NCI-H2081 (cell line): ENCODE measurements at regions not wholly inside any gene's neighbourhood (a gene's known extent, or its start where the extent isn't known, plus 50 kb on each side); places are given as distances from the start of the nearest gene placed in this dataset.
A peak's percentile ranks its signal among the peaks of the same experiment; 100 is the strongest.

Source experiments
- DNase-seq, 2 experiments: peaks; one replicate each; lab custom pipeline; 2025; lab: John Stamatoyannopoulos, UW

GRCh38 chr15:69505956-69506556 is 53.4 kb downstream of the RPLP1 start:
- DNase-seq, result no peak

DNA sequence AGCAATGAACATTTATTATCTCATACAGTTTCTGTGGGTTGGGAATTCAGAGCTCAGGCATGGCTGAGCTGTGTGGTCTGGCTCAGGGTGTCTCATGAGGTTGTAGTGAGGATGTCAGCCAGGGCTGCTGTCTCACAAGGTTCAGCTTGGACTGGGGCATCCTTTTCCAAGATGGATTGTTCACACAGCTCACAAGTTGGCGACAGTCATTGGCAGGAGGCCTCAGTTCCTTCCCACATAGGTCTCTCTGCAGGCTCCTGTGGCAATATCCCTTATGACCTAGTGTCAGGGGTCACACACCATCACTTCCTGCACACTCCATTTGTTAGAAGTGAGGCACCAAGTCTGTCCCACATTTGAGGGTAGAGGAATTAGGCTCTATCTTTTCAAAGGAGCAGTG is 56.0 kb downstream of the RPLP1 start:
- no peak for DNase-seq

- DNase-seq, result no peak
Measured at GRCh38 chr15:69509131-69509530, 56.5 kb downstream of the RPLP1 start.

DNA sequence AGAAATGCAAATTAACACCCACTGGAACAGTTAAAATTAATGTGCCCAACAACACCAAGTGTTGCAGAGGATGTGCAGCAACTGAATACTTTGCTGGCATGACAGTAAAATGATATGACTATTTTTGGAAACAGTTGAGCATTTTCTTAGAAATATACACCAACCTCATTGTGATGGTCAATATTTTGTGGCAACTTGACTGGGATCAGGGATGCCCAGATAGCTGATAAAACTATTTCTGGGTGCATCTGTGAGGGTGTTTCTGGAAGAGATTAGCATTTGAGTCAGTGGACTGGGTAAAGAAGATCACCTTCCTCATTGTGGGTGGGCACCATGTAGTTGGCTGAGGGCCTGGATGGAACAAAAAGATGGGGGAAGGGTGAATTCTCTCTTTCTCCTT is 57.9 kb downstream of the RPLP1 start:
- DNase-seq, result no peak

GRCh38 chr15:69511015-69511414 is 58.4 kb downstream of the RPLP1 start:
- no peak for DNase-seq

DNA sequence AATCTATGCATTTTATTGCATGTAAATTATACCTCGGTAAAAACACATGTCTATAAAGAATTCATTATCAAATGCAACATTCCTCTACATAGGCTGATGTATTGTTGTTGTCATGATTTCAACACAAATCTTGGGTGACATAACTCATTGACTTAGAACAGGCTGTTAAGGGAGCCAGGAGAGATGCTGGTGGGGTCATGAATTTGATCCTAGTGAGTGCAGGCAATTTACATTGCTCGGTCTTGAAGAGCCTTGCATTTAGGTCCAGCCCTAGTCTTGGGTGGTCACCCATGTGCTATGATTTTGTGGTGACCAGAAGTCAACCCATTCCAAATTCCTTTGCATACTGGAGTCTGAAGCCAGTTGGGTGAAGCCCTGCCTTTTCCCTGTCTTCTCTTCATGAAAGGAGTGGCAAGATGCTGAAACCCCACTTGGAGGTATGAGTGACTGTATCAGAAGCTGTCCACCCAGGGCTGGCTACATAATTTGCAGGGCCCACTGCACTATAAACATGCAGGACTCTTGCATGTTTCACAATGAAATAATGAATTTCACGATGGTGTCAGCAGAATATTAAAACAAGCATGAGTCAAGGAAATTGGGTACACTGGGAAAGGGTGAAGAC is 59.2 kb downstream of the RPLP1 start:
- no peak for DNase-seq

GRCh38 chr15:69513450-69513960 is 60.9 kb downstream of the RPLP1 start:
- no peak for DNase-seq

GRCh38 chr15:69513986-69514385 is 61.4 kb downstream of the RPLP1 start:
- DNase-seq, result no peak

GRCh38 chr15:69515508-69515907 is 62.9 kb downstream of the RPLP1 start:
- DNase-seq, result no peak

DNA sequence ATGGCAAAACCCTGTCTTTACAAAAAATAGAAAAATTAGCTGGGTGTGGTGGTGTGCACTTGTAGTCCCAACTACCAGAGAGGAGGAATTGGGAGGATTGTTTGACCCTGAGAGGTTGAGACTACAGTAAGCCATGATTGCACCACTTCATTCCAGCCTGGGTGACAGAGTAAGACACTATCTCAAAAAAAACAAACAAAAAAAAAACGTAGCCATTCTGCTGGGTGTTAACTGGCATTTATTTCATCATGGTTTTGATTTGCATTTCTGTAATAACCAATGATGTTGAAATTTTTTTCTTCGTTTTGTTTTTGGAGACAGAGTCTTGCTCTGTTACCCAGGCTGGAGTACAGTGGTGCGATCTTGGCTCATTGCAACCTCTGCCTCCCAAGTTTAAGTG is 63.3 kb downstream of the RPLP1 start:
- DNase-seq, result no peak

DNA sequence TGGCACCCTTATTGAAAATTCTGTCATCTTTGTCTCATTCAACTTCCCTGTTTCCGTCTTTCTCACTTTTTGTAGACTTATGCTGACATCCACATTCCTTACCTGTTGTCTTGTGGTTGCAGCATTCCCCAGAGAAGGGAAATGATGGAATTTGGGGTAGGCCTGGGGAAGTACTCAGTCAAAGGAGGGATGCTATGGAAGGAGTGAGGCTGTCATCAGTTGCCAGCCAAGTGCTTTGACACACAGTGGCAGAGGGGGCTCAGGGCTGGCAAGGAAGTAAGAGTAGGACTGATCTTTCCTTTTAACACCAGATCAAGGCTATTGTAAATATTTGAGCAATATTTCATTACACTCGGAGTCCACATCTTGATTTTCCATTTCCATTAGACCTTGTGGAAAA is 64.4 kb downstream of the RPLP1 start:
- no peak for DNase-seq

DNA sequence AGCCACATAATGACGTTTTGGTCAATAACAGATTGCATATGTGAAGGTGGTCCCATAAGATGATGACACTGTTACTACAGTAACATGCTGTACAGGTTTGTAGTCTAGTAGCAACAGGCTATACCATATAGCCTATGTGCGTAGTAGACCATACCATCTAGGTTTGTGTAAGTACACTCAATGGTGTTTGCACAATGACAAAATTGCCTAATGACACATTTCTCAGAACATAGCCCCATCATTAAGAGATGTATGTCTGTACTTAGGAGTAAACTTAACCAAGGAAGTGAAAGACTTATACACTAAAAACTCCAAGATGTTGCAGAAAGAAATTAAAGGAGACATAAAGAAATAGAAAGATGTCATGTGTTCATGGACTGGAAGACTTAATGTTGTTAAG is 66.2 kb downstream of the RPLP1 start:
- no peak for DNase-seq

DNA sequence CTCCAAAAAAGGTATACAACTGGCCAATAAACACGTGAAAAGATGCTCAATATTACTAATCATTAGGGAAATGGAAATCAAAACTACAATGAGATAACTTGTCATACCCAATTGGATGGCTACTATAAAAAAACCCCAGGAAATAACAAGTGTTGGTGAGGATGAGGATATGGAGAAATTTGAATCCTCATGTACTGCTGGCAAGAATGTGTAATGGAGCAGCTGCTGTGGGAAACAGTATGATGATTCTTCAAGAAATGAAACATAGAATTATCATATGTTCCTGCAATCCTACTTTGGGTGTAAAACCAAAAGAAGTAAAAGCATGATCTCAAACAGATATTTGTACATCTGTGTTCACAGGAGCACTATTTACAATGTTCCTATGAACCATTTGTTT is 67.4 kb downstream of the RPLP1 start:
- no peak for DNase-seq

- DNase-seq, result no peak
Measured at GRCh38 chr15:69522361-69522760, 69.7 kb downstream of the RPLP1 start.

DNA sequence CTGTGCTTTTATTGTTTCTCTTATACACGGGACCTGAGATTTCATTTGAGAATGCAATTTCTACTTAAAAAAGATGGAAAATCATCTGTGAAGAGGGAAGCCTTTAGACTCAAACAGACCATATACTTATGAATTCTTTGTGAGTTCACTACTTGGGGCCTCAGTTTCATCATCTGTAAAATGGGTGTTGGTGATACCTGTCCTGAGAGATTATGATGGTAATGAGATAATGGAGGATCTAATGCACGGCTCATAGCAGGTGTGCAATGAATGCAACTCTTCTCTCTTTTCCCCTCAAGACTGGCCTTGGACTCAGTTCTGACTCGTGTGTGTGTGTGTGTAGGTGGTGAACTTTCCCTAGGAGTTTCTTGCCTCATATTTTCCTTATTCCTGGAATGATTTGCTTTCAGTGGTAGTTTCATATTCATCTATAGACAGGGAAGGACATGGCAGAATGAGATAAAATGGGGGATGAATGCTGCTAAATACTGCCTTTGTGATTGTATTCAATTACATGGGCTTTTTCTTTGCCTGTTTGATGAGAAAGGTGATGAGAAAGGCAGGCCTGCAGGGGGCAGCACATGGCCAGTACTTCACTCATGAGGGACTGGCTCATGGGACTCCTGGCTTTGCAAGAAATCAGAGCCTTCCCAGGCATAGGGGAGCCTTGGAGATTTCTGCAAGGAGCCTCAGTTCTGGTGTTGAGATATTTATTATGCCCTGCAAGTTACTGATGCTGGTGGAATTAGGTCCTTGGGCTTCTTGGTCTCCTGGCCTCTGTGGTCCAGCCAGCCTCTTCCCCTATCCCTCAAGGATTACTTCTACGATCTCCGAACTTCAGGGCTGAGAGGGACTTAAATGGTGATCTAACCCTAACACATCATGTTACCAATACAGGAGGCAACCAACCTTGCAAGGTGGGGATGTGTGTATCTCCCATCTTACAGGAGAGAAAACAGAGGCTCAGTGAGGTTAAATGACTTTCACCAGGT is 70.7 kb downstream of the RPLP1 start:
- peak; percentile 83 to 85 for DNase-seq

DNA sequence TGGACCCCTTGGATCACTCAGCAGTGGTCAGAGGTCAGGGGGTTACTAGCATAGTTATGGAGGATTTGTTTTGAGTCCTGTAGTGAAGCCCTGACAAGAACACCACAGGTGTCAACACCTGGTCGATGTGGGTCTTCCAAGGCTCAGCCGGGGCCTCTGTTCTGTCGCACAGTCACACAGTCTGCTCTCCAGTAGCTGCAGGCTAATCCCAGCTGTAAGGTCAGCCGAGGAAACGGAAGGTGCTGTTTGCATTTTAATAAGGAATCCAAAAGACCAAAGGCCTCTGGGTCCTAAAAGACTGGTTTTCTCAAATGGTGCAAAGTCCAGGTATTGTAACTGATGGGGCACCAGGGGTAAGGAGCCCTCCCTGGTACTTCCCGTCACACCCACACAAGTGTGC is 71.7 kb downstream of the RPLP1 start:
- DNase-seq, result no peak

DNA sequence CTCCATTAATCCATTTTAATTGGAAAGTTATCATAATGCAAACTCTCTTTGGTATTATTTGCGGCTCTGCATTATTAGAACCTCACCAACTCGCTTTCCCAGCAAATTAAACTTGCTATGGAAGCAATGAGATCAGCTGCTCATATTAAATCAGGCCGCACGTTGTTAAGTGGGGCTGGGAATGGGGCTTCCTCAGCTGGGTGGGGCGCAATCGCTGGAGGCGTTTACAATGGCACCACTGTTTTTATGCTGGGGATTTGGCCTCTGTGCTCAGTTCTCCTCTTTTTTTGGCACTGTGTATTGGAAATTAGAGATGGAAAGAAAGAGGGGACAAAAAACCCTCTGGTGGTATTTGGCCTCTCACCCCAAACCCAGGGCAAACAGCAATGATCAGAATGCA is 72.2 kb downstream of the RPLP1 start:
- no peak for DNase-seq

DNA sequence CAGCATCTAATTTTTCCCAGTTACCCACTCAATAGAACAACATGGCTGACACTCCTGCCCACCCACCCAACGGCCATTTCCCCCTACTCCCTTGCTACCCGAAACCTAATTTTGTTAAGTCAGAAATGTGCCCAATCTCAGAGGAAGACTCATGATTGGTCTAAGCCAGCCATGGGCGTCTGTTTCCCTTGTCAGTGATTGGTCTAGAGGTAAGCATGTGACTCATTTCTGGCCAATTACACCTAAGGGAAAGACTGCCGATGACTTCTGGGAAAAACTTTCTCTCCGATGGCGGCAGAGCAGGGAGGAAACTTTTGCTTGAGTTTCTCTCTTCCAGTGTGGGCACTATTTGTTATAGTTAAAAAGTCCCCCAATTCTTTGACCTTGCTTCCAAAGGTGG is 72.9 kb downstream of the RPLP1 start:
- no peak for DNase-seq

- DNase-seq, result no peak
Measured at GRCh38 chr15:69526081-69527061, 73.8 kb downstream of the RPLP1 start.

DNA sequence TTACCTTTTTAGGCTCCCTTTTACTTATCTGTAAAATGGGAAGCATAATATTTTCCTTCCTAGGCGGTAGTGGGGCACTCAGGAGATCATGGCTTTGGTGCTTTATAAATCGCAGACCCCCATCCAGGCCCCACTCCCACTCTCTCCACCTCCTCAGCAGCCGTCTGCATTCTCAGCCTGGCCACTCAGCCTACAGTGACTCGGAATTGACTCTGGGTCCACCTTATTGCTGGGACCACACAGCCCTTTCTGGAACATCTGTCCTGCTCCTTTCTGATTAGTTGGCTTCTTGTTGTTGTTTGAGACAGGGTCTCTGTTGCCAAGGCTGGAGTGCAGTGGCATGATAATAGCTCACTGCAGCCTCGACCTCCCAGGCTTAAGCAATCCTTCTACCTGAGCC is 76.5 kb downstream of the RPLP1 start:
- DNase-seq, result no peak

- DNase-seq, result no peak
Measured at GRCh38 chr15:69529961-69530633, 77.5 kb downstream of the RPLP1 start.
